ENCODE measurements at regions not wholly inside any gene's neighbourhood (a gene's known extent, or its start where the extent isn't known, plus 50 kb on each side); places are given as distances from the start of the nearest gene placed in this dataset.

DNA sequence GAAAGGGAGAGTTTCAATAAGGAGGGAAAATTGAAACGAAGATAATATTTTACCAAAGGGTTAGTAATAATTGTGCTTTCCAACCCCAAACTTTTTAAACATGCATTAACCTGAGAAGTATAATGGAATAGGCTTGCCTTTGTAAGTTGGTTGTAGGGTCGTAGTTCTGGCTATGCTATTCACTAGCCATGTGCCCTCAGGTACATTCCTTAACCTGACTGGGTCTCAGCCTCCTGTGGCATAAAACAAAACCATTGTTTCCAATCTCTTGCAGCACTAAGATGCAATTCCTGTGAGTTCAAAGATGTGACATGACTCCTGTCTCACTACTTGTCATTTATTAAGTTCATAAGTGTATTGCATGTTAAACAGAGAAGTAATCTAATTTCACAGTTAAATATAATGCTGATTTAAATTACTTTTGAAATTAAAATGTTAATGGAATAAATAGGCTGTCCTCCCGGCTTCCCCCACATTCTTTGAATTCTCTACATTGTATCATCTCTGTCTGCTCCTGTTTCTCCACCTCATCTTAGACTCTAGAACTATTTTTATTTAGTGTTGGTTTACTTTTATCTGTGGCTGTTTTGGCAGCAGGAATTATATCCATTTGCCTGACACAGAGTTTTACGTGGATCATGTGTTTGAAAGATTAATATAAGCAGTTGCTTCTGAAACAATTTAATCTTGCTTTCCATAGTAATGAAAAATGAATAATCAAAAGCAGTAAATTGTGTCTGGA, 216.3 kb downstream of the FAT3 start:
- no peaks in the 10 kb centered on the region for H3K9me3 ChIP-seq
- DNase-seq: no peak
- no peak overlapping the region for H3K4me3 ChIP-seq
- 60 to 67% (median 66%) methylated on average over 4 of the region's 4 CpGs for WGBS, 5 donors
- no peaks in the 10 kb centered on the region for H3K36me3 ChIP-seq
- no peaks in the 10 kb centered on the region for H3K4me1 ChIP-seq
- TF ChIP-seq, protein P1, sequence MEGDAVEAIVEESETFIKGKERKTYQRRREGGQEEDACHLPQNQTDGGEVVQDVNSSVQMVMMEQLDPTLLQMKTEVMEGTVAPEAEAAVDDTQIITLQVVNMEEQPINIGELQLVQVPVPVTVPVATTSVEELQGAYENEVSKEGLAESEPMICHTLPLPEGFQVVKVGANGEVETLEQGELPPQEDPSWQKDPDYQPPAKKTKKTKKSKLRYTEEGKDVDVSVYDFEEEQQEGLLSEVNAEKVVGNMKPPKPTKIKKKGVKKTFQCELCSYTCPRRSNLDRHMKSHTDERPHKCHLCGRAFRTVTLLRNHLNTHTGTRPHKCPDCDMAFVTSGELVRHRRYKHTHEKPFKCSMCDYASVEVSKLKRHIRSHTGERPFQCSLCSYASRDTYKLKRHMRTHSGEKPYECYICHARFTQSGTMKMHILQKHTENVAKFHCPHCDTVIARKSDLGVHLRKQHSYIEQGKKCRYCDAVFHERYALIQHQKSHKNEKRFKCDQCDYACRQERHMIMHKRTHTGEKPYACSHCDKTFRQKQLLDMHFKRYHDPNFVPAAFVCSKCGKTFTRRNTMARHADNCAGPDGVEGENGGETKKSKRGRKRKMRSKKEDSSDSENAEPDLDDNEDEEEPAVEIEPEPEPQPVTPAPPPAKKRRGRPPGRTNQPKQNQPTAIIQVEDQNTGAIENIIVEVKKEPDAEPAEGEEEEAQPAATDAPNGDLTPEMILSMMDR (IDR thresholded peaks at IDR 0.05): no peak
- TF ChIP-seq POLR2A (IDR thresholded peaks at IDR 0.05) (no peak), EP300 (IDR thresholded peaks at IDR 0.05) (no peak), POLR2AphosphoS5 (IDR thresholded peaks at IDR 0.05) (no peak)
- intact Hi-C loops (cut with DNase I; ENCODE audit: low total_unique reads): no loop called here
- no peak overlapping the region for H3K27ac ChIP-seq
- H3K27me3 ChIP-seq: no peaks in the 10 kb centered on the region

DNA sequence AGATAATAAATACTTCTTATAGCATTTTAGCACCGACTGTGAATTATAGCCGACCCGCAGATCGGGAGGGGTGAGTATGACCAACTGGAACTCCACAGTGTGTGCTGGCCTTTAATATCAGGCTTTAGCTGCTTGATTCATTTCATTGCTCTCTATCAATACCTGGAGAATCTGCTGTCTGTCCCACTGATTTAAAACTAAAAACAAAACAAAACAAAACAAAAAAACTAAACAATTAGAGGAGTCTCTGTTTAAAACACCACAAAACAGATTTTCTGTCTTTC, 216.8 kb downstream of the FAT3 start:
- 70 to 89% (median 86%) methylated on average over 4 of the region's 4 CpGs for WGBS, 5 donors

DNA sequence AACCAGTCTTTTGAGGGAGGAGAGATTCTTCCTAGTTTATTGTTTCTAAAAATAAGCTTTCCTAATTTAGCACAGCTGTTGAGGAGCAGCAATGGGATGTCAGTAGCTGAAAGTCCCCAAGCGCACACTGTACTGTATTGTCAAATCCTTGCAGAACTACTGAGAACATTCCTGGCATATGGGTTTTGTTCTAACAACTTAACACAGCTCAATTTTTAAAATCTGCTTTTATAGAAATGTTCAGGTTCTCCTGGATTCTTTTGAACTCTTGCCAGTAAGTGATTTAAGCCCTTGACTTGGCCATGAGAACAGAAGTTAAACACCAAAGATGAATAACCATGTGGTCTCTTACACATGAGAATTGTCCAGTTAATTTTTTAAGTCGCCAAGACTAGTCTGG, 218.6 kb downstream of the FAT3 start:
- DNase-seq: peak in 1 of 2 donors; percentile 20
- no peaks in the 10 kb centered on the region for H3K9me3 ChIP-seq
- no peak overlapping the region for H3K4me3 ChIP-seq
- no peaks in the 10 kb centered on the region for H3K36me3 ChIP-seq
- no peaks in the 10 kb centered on the region for H3K4me1 ChIP-seq
- H3K27me3 ChIP-seq: no peaks in the 10 kb centered on the region
- TF ChIP-seq, protein P1 (IDR thresholded peaks at IDR 0.05): no peak
- TF ChIP-seq POLR2AphosphoS5 (IDR thresholded peaks at IDR 0.05) (no peak), EP300 (IDR thresholded peaks at IDR 0.05) (no peak), POLR2A (IDR thresholded peaks at IDR 0.05) (no peak)
- H3K27ac ChIP-seq: no peak overlapping the region
- WGBS, 5 donors: 61 to 77% (median 66%) methylated on average over 2 of the region's 2 CpGs
- intact Hi-C loops (cut with DNase I; ENCODE audit: low total_unique reads): no loop called here

More for the DNA sequence above, 216.8 kb downstream of the FAT3 start:
- no peaks in the 10 kb centered on the region for H3K9me3 ChIP-seq
- intact Hi-C loops (cut with DNase I; ENCODE audit: low total_unique reads): no loop called here
- H3K4me3 ChIP-seq: no peak overlapping the region
- no peaks in the 10 kb centered on the region for H3K27me3 ChIP-seq
- DNase-seq: no peak
- no peaks in the 10 kb centered on the region for H3K36me3 ChIP-seq
- TF ChIP-seq POLR2AphosphoS5 (IDR thresholded peaks at IDR 0.05) (no peak), POLR2A (IDR thresholded peaks at IDR 0.05) (no peak), EP300 (IDR thresholded peaks at IDR 0.05) (no peak)
- TF ChIP-seq, protein P1 (IDR thresholded peaks at IDR 0.05): no peak
- no peaks in the 10 kb centered on the region for H3K4me1 ChIP-seq
- no peak overlapping the region for H3K27ac ChIP-seq

DNA sequence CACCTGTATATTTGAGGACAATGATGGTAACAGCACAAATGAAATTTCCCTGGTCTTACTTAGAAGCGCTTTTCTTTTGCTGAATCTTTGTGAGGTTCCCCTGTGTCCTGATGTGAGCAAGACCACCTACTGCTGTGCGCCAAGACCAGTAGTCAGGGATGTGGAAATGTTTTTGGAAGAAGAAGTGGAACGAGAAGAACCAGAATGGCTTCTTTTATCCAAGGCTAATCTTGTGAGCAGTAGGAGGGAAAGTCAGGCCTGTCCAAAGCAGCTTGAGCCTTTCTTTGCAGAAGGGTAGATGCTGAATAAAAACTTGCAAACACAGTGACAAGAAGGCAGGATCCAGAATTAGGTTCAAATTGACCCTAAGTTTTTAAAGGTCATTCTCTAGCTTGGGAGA, 223.0 kb downstream of the FAT3 start:
- 81 to 90% (median 86%) methylated on average over 3 of the region's 3 CpGs for WGBS, 5 donors

More for the DNA sequence above, 223.0 kb downstream of the FAT3 start:
- H3K4me1 ChIP-seq: no peaks in the 10 kb centered on the region
- intact Hi-C loops (cut with DNase I; ENCODE audit: low total_unique reads): no loop called here
- H3K9me3 ChIP-seq: no peaks in the 10 kb centered on the region
- no peak overlapping the region for H3K27ac ChIP-seq
- H3K4me3 ChIP-seq: no peak overlapping the region
- H3K36me3 ChIP-seq: no peaks in the 10 kb centered on the region
- TF ChIP-seq EP300 (IDR thresholded peaks at IDR 0.05): no peak
- TF ChIP-seq, protein P1 (IDR thresholded peaks at IDR 0.05): no peak
- TF ChIP-seq POLR2A (IDR thresholded peaks at IDR 0.05): no peak
- TF ChIP-seq POLR2AphosphoS5 (IDR thresholded peaks at IDR 0.05): no peak
- DNase-seq: no peak
- no peaks in the 10 kb centered on the region for H3K27me3 ChIP-seq

Measured in stomach (tissue), 8 donors.